Hematopoietic multipotent progenitor cell treated with erythropoietin and hydrocortisone succinate and interleukin-3 and kit ligand, for 15 days (in vitro differentiated cells): ENCODE measurements at regions not wholly inside any gene's neighbourhood (a gene's known extent, or its start where the extent isn't known, plus 50 kb on each side); places are given as distances from the start of the nearest gene placed in this dataset.

Experiments used
- DNase-seq: peaks from one replicate; pipeline ENCODE4 v3.0.0-alpha.2; 2015; ENCODE audit warnings: low spot score

DNA sequence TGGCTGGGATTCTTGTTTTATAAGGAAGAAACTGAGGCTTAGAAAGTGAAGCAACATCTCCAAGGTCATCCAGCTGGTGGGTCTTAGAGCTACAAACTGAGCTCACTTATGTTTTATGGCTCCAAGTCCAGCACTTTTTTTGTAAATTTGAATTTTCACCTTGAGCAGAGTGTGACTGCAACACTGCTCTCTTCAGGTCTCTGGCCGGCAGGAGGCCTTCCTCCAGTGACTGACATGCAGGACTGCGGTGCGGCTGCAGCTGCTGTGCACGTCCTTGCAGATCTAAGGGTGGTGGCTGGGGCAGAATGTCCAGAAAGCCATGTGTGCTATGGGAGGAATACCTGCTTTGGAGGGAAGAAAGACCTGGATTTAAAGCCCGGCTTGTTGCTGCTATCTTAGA is 284.2 kb upstream of the POU3F1 start:
- DNase-seq = no peak

DNA sequence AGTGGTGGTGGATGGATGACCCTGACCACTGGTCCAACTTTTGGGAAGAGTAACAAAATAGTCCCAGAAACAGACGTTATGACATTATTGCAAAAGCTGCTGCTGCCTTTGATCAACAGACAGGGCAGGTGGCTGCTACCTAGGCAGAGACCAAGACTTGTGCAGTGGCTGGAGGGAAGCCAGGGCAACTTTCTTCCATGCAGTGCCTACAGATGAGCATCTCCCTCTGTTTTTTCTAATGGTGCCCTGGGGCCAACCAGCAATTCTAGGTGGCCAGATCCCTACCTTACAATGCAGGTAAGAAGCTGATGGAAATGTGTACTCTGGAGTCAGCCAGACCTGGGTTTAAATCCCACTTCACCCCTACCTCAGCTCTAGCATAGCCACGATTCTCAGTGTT is 283.1 kb upstream of the POU3F1 start:
- no peak for DNase-seq

DNA sequence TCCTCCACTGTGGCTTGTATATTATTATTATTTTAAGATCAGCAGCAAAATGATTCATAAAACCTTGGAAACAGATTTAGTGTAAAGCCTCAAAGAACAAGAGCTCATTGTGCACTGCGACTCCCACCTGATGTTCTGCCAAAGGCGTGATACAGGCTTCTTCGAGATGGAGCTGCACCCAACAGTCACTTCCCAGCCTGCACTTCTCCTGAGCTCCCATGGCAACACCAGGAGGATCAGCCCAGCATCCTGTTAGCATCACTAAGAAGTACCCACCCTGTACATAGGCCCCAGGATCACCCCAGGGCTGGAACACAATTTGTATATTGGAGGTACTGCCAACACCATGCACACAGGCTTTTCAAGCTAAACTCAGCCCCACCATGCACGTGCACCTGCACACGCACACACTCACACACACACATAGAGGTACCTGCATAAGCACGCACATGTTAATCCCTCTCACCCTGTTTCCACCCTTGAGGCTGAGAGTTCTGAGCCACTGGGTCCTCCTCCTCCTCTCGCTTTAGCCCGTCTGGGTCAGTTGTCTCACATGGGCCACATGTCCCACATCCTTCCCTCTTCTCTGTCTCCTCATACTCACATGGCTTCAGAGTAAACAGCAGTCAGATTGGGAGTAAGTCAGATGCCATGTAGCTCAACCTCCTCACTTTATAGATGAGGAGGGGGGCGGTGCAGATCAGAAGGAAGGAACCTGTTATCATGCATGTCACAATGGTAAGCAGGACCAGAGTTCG is 281.9 kb upstream of the POU3F1 start:
- DNase-seq = no peak

- DNase-seq = no peak
These were observed 281.0 kb upstream of the POU3F1 start for GRCh38 chr1:38327559-38327973.

- no peak for DNase-seq
These were observed 280.3 kb upstream of the POU3F1 start for GRCh38 chr1:38326856-38327255.

GRCh38 chr1:38326135-38326534 is 279.5 kb upstream of the POU3F1 start:
- DNase-seq = no peak

DNA sequence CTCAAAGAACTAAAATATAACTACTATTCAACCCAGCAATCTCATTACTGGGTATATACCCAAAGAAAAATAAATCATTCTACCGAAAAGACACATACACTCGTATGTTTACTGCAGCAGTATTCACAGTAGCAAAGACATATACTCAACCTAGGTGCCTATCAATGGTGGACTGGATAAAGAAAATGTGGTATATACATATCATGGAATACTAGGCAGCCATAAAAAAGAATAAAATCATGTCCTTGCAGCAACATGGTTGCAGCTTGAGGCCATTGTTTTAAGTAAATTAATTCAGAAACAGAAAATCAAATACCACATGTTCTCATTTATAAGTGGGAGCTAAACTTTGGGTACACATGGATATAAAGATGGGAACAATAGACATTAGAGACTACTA is 266.2 kb upstream of the POU3F1 start:
- DNase-seq = no peak

GRCh38 chr1:38310079-38310478 is 263.5 kb upstream of the POU3F1 start:
- DNase-seq = no peak

DNA sequence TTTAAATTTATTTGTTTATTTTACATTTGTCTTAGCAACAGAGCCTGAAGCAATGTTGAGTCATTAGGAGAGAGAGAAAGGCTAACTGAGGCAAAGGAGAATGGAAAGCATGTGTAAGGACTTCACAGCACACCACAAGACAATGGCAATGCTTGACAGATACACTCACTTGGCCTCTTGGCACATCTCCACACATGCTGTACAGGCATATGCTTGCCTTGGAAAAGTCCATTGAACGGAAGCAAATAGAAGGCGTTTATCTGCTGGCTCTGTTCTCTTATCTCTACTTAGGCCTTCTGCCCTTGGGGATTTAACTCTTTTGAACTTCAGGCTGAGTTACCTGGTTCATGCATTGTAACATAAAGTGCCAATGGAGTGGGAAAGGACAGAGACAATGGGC is 262.2 kb upstream of the POU3F1 start:
- DNase-seq = no peak

DNA sequence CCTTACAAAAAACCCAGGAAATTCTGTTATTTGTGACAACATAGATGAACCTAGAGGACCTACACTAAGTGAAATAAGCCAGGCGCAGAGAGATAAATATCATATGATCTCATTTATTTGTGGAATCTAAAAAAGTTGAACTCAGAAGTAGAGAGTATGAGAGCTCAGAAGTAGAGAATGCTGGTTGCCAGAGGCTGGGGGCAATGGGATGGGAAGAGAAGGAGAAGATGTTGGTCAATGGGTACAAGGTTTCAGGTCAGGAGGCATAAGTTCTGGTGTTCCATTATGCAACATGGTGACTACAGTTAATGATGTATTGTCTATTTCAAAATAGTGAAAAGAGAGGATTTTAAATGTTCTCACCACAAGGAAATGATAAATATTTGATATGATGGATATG is 259.1 kb upstream of the POU3F1 start:
- DNase-seq = no peak

GRCh38 chr1:38303843-38304242 is 257.2 kb upstream of the POU3F1 start:
- DNase-seq = no peak

DNA sequence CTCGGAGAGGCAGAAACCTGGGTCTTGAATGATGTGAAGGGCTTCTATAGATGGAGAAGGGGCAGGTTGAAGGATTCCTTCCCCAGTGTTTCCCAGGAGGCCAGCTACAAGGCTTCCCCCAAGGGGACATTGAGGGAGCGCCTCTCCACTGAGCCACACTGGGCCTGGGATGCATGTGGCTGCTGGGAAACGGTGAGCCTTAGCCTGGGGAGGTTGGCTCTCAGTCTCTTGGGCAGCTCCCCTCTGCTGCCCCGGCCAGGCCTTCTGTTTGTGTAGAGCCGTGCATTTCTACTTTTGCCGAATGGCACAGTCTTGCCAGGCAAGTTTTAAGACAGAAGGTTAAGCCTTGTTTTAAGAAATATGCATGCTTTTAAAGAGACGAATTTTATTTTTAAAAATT is 254.4 kb upstream of the POU3F1 start:
- DNase-seq = no peak

GRCh38 chr1:38300616-38301015 is 254.0 kb upstream of the POU3F1 start:
- DNase-seq = no peak

GRCh38 chr1:38297842-38298241 is 251.2 kb upstream of the POU3F1 start:
- DNase-seq = no peak

GRCh38 chr1:38297246-38297645 is 250.7 kb upstream of the POU3F1 start:
- DNase-seq = no peak

GRCh38 chr1:38296047-38296446 is 249.5 kb upstream of the POU3F1 start:
- DNase-seq = no peak

DNA sequence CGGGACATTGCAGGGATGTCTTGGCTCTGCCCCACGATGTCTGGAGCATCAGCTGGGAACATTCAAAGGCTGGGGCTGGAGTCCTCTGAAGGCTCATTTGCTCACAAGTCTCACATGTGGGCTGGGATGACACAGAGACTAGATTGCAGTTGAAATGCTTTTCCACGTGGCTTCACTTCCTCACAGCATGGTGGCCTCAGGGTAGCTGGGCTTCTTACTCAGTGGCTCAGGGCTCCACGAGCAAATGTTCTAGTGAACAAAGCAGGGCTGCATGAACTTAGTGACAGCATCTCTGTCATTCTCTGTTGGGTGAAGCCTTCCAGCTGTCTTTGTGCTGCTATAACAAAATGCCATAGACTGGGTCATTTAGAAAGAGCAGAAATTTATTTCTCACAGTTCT is 247.0 kb upstream of the POU3F1 start:
- no peak for DNase-seq

DNA sequence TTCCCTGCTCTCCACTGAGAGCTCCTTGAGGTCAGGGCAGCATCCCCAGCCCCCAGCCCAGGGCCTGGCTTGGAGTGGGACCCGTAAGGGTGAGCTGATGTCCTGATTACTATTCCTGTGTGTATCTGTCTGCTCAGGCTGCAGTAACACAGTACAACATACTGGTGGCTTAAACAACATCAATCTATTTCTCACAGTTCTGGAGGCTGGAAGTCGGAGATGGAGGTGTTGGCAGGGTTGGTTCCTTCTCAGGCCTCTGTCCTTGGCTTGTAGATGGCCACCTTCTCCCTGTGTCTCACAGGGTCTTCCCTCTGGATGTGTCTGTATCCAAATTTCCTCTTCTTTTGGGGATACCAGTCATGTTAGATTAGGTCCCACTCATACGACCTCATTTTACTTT is 246.4 kb upstream of the POU3F1 start:
- no peak for DNase-seq

DNA sequence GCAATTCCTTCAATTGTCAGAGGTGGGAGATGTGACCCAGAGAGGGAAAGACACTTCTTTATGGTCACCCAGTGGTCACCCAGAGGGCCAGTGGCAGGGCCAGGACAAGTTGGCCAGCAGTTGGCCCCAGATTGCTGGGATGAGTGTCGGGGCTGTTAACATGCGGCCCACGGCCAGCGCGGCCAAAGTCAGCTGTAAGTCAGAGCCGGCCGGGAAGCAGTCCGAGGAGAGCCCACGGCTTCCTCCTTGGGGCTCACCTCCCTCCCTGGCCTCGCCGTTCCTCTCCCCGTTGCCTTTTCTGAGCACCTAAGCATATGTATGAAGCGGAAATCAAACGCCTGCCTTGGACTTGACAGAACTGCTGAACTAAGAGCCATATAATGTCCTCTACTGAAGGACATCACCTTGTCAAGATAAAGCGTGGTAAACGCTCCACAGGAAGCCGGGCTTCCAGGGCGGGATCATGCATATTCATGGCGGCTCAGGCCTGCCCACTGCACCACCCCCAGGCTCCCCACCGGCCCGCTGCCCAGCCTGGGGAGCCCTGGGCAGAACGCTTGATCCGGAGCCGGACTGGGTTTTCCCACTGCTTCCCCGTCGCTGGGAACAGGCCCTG is 245.4 kb upstream of the POU3F1 start:
- no peak for DNase-seq

- DNase-seq = no peak
These were observed 244.7 kb upstream of the POU3F1 start for GRCh38 chr1:38291336-38291735.

- DNase-seq = no peak
These were observed 242.4 kb upstream of the POU3F1 start for GRCh38 chr1:38289034-38289433.

- no peak for DNase-seq
These were observed 241.0 kb upstream of the POU3F1 start for GRCh38 chr1:38287547-38287946.

GRCh38 chr1:38287036-38287435 is 240.4 kb upstream of the POU3F1 start:
- no peak for DNase-seq
